Astrocyte of the spinal cord (primary cell): ENCODE measurements at regions not wholly inside any gene's neighbourhood (a gene's known extent, or its start where the extent isn't known, plus 50 kb on each side); places are given as distances from the start of the nearest gene placed in this dataset.

Source experiments
- DNase-seq: peaks from one replicate; pipeline ENCODE4 v3.0.0; 2011; ENCODE audit warnings: low read depth, low spot score
- H3K4me3 ChIP-seq: 2 replicates; pipeline ENCODE4 v1.5.1; 2011; ENCODE audit warnings: low read depth, mild to moderate bottlenecking, low read length, moderate library complexity
- in situ Hi-C: cut with HindIII; loops from 2 replicates; pipeline ENCODE4 v1.10.0; 2017; ENCODE audit warnings: low sequenced_read_pairs
- TF ChIP-seq, protein P1 (sequence below): IDR thresholded peaks from 2 replicates; pipeline ENCODE4 v1.5.1; 2012; ENCODE audit warnings: low read depth, mild to moderate bottlenecking, low read length, inconsistent platforms

DNA sequence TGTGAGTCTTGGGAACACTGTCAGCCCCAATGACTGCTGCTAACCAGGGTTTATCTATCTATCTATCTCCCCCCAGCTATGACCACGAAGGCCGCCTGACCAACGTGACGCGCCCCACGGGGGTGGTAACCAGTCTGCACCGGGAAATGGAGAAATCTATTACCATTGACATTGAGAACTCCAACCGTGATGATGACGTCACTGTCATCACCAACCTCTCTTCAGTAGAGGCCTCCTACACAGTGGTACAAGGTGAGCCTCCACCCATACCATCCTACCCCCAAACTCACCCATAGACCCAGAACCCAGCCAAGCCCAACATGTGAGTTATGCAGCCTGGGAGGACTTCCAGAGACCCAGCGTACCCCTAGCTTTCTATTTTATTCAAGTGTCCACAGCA, 65.4 kb upstream of the WWC1 start:
- in situ Hi-C loops: no loop called here
- no peak overlapping the region for H3K4me3 ChIP-seq
- TF ChIP-seq, protein P1, sequence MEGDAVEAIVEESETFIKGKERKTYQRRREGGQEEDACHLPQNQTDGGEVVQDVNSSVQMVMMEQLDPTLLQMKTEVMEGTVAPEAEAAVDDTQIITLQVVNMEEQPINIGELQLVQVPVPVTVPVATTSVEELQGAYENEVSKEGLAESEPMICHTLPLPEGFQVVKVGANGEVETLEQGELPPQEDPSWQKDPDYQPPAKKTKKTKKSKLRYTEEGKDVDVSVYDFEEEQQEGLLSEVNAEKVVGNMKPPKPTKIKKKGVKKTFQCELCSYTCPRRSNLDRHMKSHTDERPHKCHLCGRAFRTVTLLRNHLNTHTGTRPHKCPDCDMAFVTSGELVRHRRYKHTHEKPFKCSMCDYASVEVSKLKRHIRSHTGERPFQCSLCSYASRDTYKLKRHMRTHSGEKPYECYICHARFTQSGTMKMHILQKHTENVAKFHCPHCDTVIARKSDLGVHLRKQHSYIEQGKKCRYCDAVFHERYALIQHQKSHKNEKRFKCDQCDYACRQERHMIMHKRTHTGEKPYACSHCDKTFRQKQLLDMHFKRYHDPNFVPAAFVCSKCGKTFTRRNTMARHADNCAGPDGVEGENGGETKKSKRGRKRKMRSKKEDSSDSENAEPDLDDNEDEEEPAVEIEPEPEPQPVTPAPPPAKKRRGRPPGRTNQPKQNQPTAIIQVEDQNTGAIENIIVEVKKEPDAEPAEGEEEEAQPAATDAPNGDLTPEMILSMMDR: no peak
- no peak for DNase-seq

- no peak for DNase-seq
- in situ Hi-C loops: no loop called here
- TF ChIP-seq, protein P1: no peak
- H3K4me3 ChIP-seq: no peak overlapping the region
Observed at GRCh38 chr5:168227001-168227400, 64.4 kb upstream of the WWC1 start.

DNA sequence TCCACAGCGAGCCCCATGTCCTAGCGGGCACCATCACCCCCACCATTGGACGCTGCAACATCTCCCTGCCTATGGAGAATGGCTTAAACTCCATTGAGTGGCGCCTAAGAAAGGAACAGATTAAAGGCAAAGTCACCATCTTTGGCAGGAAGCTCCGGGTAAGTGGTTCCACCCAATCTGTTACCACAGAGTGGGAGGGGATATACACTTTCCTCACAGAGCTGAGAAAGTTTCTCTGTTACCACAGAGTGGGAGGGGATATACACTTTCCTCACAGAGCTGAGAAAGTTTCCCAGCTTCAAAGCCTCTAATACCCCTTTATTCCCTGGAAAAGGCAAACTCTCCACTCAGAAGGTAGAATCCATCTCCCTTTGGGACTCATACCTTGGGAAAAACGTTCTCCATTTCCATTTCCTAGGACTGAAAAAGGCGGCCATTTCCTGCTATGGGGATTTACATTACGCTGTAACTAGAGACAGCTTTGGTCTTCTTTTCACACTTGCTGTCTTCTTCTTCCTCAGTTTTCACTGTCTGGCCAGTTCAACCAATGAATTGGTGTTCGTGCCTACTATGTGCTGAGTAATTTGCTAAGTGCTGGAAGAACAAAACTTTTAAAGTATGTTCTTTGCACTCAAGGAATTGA, 63.4 kb upstream of the WWC1 start:
- no peak overlapping the region for H3K4me3 ChIP-seq
- TF ChIP-seq, protein P1: no peak
- in situ Hi-C loops: no loop called here
- no peak for DNase-seq

DNA sequence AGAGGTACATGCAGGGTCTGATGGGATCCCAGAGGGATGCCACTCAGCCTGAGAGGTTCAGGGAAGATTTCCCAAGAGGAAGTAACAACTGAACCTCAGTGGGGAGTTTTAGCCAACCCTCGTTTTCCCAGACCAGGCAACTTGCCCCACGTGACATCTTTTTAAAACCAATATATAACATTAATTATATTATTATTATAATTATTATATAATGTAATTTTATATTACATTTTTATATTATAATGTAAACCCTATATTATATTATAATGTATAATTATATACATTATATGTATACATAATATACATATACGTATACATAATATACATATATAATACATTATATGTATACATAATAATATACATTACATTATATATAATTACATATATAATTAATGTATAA, 62.8 kb upstream of the WWC1 start:
- no peak for DNase-seq
- TF ChIP-seq, protein P1: no peak
- no peak overlapping the region for H3K4me3 ChIP-seq
- in situ Hi-C loops: no loop called here

GRCh38 chr5:168234133-168234532, 57.3 kb upstream of the WWC1 start:
- TF ChIP-seq, protein P1: no peak
- H3K4me3 ChIP-seq: no peak overlapping the region
- in situ Hi-C loops: no loop called here
- DNase-seq: no peak

GRCh38 chr5:168238463-168238862, 53.0 kb upstream of the WWC1 start:
- TF ChIP-seq, protein P1: no peak

More at GRCh38 chr5:168238463-168238862, 53.0 kb upstream of the WWC1 start:
- H3K4me3 ChIP-seq: no peak overlapping the region
- no peak for DNase-seq
- in situ Hi-C loops: no loop called here
